Panc1 (cell line): ENCODE measurements at regions not wholly inside any gene's neighbourhood (a gene's known extent, or its start where the extent isn't known, plus 50 kb on each side); places are given as distances from the start of the nearest gene placed in this dataset.

Source experiments
- ATAC-seq: fragments of 200-7000 bp; cut with Tn5 transposase; 2 replicates; pipeline ENCODE4 v1.9.1; 2020; ENCODE audit warnings: mild to moderate bottlenecking, moderate library complexity
- BruUV-seq: library from RNA; stranded (reverse); fragments of 400-500 nt; replicated peaks from 2 replicates; lab custom pipeline; 2021; lab: Mats Ljungman, UMichigan
- CTCF ChIA-PET: fragments of 300-600 bp; sonication (Branson Sonifier 250); formaldehyde crosslinking; loops from one replicate; lab custom pipeline; 2022; ENCODE audit warnings: antibody characterized with exemption; lab: Charles Lee
- POLR2A ChIA-PET: fragments of 300-600 bp; sonication (Branson Sonifier 250); formaldehyde crosslinking; loops from one replicate; lab custom pipeline; 2022; ENCODE audit warnings: antibody characterized with exemption; lab: Charles Lee
- DNase-seq: peaks from one replicate; pipeline ENCODE4 v3.0.0-alpha.2; 2010; ENCODE audit warnings: low read depth, low spot score
- H3K27ac ChIP-seq: 2 replicates; pipeline ENCODE4 v1.5.1; 2011; ENCODE audit warnings: mild to moderate bottlenecking, low read length, inconsistent platforms
- H3K27me3 ChIP-seq: fragments of 200-500 bp; sonication (Bioruptor generic); 2 replicates; pipeline ENCODE4 v1.6.0; 2014; ENCODE audit warnings: low read length, inconsistent platforms; ENCODE audit not compliant: control insufficient read depth, insufficient read depth
- H3K36me3 ChIP-seq: fragments of 200-500 bp; sonication (Bioruptor generic); 2 replicates; pipeline ENCODE4 v1.5.1; 2014; ENCODE audit warnings: inconsistent platforms, mild to moderate bottlenecking, low read length, moderate library complexity; ENCODE audit not compliant: control insufficient read depth, insufficient read depth
- H3K4me1 ChIP-seq: 2 replicates; pipeline ENCODE4 v1.5.1; 2011; ENCODE audit warnings: inconsistent platforms, mild to moderate bottlenecking, low read length, moderate library complexity; ENCODE audit not compliant: control insufficient read depth, insufficient read depth
- H3K4me3 ChIP-seq, 2 experiments: 2 replicates each; pipeline ENCODE4 v1.5.1; 2011 to 2012; ENCODE audit warnings: low read depth in 2 of 2, low read length in 2 of 2, mild to moderate bottlenecking in 2 of 2, inconsistent platforms in 1 of 2, moderate library complexity in 1 of 2
- H3K9me3 ChIP-seq: fragments of 200-500 bp; sonication (Bioruptor generic); 2 replicates; pipeline ENCODE4 v1.5.1; 2014; ENCODE audit warnings: low read depth, mild to moderate bottlenecking, inconsistent platforms, low read length, moderate library complexity; ENCODE audit not compliant: control insufficient read depth, insufficient read depth
- POLR2AphosphoS5 ChIP-seq: IDR thresholded peaks from 2 replicates; pipeline ENCODE4 v1.6.1; 2012; ENCODE audit warnings: mild to moderate bottlenecking, low read depth, low read length, moderate library complexity
- REST ChIP-seq, 2 experiments: IDR thresholded peaks; 2 replicates each; pipeline ENCODE4 v1.6.1; 2011 to 2012; ENCODE audit warnings: low read depth in 2 of 2, control low read depth in 1 of 2, low read length in 1 of 2, mild to moderate bottlenecking in 1 of 2, moderate library complexity in 1 of 2; ENCODE audit not compliant: insufficient read depth in 1 of 2
- SIN3A ChIP-seq: IDR thresholded peaks from 2 replicates; pipeline ENCODE4 v1.6.1; 2012; ENCODE audit warnings: low read depth, mild to moderate bottlenecking, low read length, moderate library complexity, borderline replicate concordance; ENCODE audit not compliant: insufficient read depth
- TCF7L2 ChIP-seq: IDR thresholded peaks from 2 replicates; pipeline ENCODE4 v1.6.1; 2011; ENCODE audit warnings: mild to moderate bottlenecking, low read depth, low read length, inconsistent platforms
- in situ Hi-C: cut with HindIII; loops from 2 replicates; pipeline ENCODE4 v1.10.0; 2016; ENCODE audit warnings: low sequenced_read_pairs, low pct_unique_long_range_greater_than_20kb
- intact Hi-C: fragments of 100-400 bp; cut with micrococcal nuclease; formaldehyde crosslinking; loops from one replicate; pipeline ENCODE4 v1.10.0; 2022; ENCODE audit not compliant: unreplicated experiment
- TF ChIP-seq, protein P1 (sequence below): fragments of 450-650 bp; IDR thresholded peaks from 2 replicates; pipeline ENCODE4 v1.5.1; 2017; ENCODE audit warnings: mild to moderate bottlenecking

- H3K27ac ChIP-seq: no peak overlapping the region
- ATAC-seq (no peak), DNase-seq (no peak)
- no peaks in the 10 kb centered on the region for H3K9me3 ChIP-seq
- TF ChIP-seq, protein P1, sequence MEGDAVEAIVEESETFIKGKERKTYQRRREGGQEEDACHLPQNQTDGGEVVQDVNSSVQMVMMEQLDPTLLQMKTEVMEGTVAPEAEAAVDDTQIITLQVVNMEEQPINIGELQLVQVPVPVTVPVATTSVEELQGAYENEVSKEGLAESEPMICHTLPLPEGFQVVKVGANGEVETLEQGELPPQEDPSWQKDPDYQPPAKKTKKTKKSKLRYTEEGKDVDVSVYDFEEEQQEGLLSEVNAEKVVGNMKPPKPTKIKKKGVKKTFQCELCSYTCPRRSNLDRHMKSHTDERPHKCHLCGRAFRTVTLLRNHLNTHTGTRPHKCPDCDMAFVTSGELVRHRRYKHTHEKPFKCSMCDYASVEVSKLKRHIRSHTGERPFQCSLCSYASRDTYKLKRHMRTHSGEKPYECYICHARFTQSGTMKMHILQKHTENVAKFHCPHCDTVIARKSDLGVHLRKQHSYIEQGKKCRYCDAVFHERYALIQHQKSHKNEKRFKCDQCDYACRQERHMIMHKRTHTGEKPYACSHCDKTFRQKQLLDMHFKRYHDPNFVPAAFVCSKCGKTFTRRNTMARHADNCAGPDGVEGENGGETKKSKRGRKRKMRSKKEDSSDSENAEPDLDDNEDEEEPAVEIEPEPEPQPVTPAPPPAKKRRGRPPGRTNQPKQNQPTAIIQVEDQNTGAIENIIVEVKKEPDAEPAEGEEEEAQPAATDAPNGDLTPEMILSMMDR: peak; percentile 11; the same call in 1 of the 2 replicates
- no peak for TF ChIP-seq TCF7L2
- in situ Hi-C loops: no loop called here
- no peaks in the 10 kb centered on the region for H3K27me3 ChIP-seq
- BruUV-seq: no TSS peak
- H3K4me3 ChIP-seq: no peak overlapping the region
- H3K36me3 ChIP-seq: no peaks in the 10 kb centered on the region
- CTCF ChIA-PET: no interaction called here
- POLR2A ChIA-PET: no interaction called here
- no peaks in the 10 kb centered on the region for H3K4me1 ChIP-seq
- intact Hi-C loops: loop anchor here (5.0 kb wide), 1 partner anchor 1325 kb away; no protein-coding TSS in a partner anchor
Measured at GRCh38 chrX:80237072-80237471, 183.2 kb upstream of the TENT5D start.

DNA sequence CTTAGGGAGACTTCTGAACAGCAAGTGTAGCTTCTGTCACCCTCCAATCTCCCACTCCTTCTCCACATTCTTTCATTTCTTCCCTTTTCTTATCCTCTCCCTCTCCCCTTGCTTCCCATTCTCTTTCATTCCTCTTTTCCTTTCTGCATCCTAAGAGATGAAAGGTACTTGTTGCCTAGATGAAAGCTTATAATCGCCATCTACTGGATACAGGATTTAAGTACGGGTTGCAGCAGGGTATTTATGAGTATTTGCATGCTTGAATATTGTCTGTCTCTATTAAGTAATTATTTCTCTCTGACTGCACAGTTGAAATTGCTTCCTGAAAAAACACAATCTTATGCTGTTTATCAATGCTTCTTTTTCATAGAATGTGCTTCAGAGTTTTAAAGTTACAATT, 174.0 kb upstream of the TENT5D start:
- no peak overlapping the region for H3K4me3 ChIP-seq
- POLR2A ChIA-PET: no interaction called here
- ATAC-seq (no peak), DNase-seq (no peak)
- no peaks in the 10 kb centered on the region for H3K27me3 ChIP-seq
- intact Hi-C loops (no loop called here), in situ Hi-C loops (no loop called here)
- no peaks in the 10 kb centered on the region for H3K4me1 ChIP-seq
- no peak for TF ChIP-seq TCF7L2
- TF ChIP-seq, protein P1: no peak; the same call in 1 of the 2 replicates
- no peak for TF ChIP-seq SIN3A
- TF ChIP-seq POLR2AphosphoS5: no peak
- no peak for TF ChIP-seq REST (IDR thresholded peaks at IDR 0.05; ENCODE audit: insufficient read depth in 1 of 2, low read depth in 2 of 2, low read length in 1 of 2)
- no peaks in the 10 kb centered on the region for H3K36me3 ChIP-seq
- H3K9me3 ChIP-seq: no peaks in the 10 kb centered on the region
- CTCF ChIA-PET: no interaction called here
- no peak overlapping the region for H3K27ac ChIP-seq
- BruUV-seq: no TSS peak
